ENCODE measurements at regions not wholly inside any gene's neighbourhood (a gene's known extent, or its start where the extent isn't known, plus 50 kb on each side); places are given as distances from the start of the nearest gene placed in this dataset.

DNA sequence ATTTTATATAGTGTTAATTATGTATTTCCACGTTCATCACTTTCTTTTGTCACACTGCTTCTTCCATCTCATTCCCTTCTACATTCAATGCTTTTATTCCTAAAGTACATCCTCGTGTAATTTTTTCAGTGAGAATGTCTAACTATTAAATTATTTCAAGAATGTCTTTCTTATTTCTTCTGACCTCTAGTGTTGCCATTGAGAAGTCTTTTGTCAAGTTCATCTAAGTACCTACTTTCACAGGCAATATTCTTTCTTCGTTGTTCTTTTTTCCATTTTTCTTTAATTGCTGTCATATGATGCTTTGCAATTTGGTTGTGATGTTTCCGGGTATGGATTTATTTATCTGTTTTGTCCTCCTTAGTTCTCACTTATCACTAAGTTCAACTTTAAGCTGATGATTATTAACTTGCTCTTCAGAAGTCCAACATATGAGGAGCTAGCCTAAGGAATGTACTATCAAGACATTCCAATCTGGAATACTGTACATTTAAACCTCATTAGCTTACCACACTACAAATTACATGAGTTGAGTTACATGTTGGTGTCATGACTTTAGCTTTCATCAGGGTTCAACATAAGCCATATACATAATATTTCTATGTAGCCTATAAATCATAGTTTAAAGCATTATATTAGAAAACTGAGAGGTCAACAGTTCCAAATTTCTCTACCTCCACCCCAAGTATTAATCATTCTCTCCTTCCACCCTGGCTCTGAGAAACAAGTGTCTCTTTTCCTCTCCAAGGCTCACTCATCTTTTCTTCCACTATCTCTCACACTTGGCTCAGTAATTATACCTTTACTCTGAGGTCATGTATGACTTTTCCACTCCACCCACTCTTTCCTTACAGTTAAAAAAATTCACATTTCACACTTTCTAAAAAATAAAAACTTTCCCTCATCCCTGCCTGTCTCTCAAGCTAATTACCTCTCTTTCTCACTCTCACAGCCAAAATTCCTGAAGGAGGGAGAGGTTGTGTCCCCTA is 81.5 kb downstream of the COX18 start:
- Mint-ChIP-seq H3K27me3 (peaks cover 4% of the 10 kb centered on the region), H3K9me3 (no peaks in the 10 kb centered on the region)

DNA sequence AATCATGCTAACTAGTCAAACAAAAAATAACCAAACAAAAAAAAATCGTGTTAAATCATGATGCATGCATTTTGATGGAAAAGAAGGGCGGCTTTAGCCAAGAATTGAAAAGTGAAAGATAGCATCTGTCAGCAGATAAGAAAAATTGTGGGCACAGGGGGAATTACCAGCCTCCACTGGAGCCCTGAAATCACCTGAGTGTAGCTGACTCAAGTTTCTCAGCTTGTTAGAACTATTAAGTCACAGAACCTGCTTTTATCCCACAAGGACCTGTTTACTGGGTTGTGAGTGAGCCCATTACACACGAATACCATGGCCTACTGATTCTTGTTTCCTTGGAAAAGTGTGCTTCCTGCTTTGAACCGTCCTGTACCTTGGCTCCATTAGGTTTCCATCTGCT is 85.2 kb downstream of the COX18 start:
- no peaks in the 10 kb centered on the region for H3K4me1 Mint-ChIP-seq (ENCODE audit: unreplicated experiment)
- TF ChIP-seq, protein P1, sequence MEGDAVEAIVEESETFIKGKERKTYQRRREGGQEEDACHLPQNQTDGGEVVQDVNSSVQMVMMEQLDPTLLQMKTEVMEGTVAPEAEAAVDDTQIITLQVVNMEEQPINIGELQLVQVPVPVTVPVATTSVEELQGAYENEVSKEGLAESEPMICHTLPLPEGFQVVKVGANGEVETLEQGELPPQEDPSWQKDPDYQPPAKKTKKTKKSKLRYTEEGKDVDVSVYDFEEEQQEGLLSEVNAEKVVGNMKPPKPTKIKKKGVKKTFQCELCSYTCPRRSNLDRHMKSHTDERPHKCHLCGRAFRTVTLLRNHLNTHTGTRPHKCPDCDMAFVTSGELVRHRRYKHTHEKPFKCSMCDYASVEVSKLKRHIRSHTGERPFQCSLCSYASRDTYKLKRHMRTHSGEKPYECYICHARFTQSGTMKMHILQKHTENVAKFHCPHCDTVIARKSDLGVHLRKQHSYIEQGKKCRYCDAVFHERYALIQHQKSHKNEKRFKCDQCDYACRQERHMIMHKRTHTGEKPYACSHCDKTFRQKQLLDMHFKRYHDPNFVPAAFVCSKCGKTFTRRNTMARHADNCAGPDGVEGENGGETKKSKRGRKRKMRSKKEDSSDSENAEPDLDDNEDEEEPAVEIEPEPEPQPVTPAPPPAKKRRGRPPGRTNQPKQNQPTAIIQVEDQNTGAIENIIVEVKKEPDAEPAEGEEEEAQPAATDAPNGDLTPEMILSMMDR (conservative IDR thresholded peaks at IDR 0.05), result no peak
- H3K4me3 Mint-ChIP-seq, result no peak overlapping the region
- no peaks in the 10 kb centered on the region for H3K27me3 Mint-ChIP-seq
- H3K9me3 Mint-ChIP-seq, result no peaks in the 10 kb centered on the region
- no peaks in the 10 kb centered on the region for H3K36me3 Mint-ChIP-seq
- no peak overlapping the region for H3K27ac Mint-ChIP-seq
- DNase-seq (ENCODE audit: extremely low spot score, unreplicated experiment), result no peak

More for the DNA sequence above, 81.5 kb downstream of the COX18 start:
- Mint-ChIP-seq H3K4me3 (no peak overlapping the region), H3K4me1 (ENCODE audit: unreplicated experiment) (no peaks in the 10 kb centered on the region), H3K27ac (no peak overlapping the region), H3K36me3 (no peaks in the 10 kb centered on the region)
- no peak for DNase-seq (ENCODE audit: extremely low spot score, unreplicated experiment)
- TF ChIP-seq, protein P1 (conservative IDR thresholded peaks at IDR 0.05), result no peak

DNA sequence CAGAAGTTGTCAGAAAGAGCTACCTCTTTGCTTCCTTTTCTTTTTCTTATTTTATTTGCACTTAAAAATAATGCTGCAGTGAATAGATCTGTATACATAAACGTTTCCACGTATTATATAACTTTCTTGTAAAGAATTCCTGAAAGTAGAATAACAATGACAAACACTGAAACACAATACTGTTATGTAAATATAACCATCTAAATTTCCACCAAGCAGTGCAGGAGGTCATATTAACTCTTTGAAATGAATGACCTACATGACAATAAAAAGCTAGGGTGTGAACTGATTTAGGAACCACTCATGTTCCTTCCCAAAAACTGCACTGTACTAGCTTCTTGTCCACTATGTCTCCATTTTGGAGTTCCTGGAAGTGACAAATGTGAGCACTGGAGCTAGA is 85.8 kb downstream of the COX18 start:
- H3K36me3 Mint-ChIP-seq, result no peaks in the 10 kb centered on the region
- TF ChIP-seq, protein P1 (conservative IDR thresholded peaks at IDR 0.05), result no peak
- DNase-seq (ENCODE audit: extremely low spot score, unreplicated experiment), result no peak
- no peaks in the 10 kb centered on the region for H3K4me1 Mint-ChIP-seq (ENCODE audit: unreplicated experiment)
- no peak overlapping the region for H3K27ac Mint-ChIP-seq
- no peaks in the 10 kb centered on the region for H3K27me3 Mint-ChIP-seq
- H3K9me3 Mint-ChIP-seq, result peaks cover 2% of the 10 kb centered on the region
- H3K4me3 Mint-ChIP-seq, result no peak overlapping the region

DNA sequence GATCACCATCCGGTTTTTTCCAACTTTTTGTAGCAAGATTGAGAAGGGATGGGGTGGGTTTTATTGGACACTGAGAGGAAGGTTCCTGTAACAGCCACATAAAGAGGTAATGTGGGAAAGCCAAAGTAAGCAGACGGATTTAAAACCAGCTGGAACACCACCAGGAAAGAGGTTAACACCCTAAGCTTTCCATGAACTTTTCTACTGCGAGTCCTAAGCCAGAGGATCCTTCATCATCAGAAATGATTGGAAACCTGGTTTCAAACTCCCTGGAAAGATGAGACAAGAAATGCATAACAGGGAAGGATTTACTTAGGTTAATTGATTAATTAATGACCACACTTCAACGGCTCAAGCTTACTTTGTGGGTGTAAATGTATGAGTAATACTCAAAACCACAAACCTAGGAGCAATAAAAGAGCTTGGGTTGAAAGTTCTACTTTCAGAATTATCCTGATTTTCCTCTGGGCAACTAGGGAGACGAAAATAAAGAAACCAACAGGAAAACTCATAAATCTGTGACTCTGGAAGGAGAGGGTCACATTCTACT is 91.5 kb downstream of the COX18 start:
- TF ChIP-seq, protein P1 (conservative IDR thresholded peaks at IDR 0.05), result no peak
- DNase-seq (ENCODE audit: extremely low spot score, unreplicated experiment), result no peak
- Mint-ChIP-seq H3K4me1 (ENCODE audit: unreplicated experiment) (peaks cover 5% of the 10 kb centered on the region), H3K27me3 (no peaks in the 10 kb centered on the region), H3K9me3 (peaks cover 4% of the 10 kb centered on the region), H3K4me3 (no peak overlapping the region), H3K27ac (no peak overlapping the region), H3K36me3 (no peaks in the 10 kb centered on the region)

DNA sequence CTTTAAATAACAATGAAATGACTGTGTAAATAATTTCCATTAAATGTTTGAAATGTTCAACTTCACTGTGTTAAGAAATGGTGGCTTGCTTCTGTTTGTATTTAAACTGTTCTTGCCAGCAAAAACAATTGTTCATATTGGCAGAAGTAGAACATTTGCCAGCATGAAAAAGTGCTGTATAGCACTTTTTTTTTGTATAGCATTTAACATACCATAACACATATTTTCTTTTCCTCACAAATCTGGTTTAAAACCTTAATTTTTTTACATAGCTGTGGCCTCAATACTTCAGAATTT is 94.1 kb downstream of the COX18 start:
- DNase-seq (ENCODE audit: extremely low spot score, unreplicated experiment), result no peak
- peaks cover 4% of the 10 kb centered on the region for H3K9me3 Mint-ChIP-seq
- no peaks in the 10 kb centered on the region for H3K36me3 Mint-ChIP-seq
- H3K4me3 Mint-ChIP-seq, result no peak overlapping the region
- TF ChIP-seq, protein P1 (conservative IDR thresholded peaks at IDR 0.05), result no peak
- H3K27me3 Mint-ChIP-seq, result no peaks in the 10 kb centered on the region
- H3K4me1 Mint-ChIP-seq (ENCODE audit: unreplicated experiment), result peaks cover 5% of the 10 kb centered on the region
- no peak overlapping the region for H3K27ac Mint-ChIP-seq
